Hepatocyte (in vitro differentiated cells): ENCODE measurements at regions not wholly inside any gene's neighbourhood (a gene's known extent, or its start where the extent isn't known, plus 50 kb on each side); places are given as distances from the start of the nearest gene placed in this dataset.

Source experiments
- EZH2phosphoT487 ChIP-seq: fragments of 200-600 bp; sonication (generic); IDR thresholded peaks from one replicate; pipeline ENCODE4 v1.6.1; 2018; ENCODE audit warnings: antibody characterized with exemption, mild to moderate bottlenecking, low read depth, moderate library complexity; ENCODE audit not compliant: unreplicated experiment, severe bottlenecking
- TF ChIP-seq, protein P1 (sequence below): fragments of 200-600 bp; sonication (generic); IDR thresholded peaks from 2 replicates; pipeline ENCODE4 v1.5.1; 2016; ENCODE audit warnings: antibody characterized with exemption, mild to moderate bottlenecking; ENCODE audit not compliant: poor library complexity

GRCh38 chr5:1942158-1942557, 59.4 kb upstream of the IRX4 start:
- TF ChIP-seq, protein P1, sequence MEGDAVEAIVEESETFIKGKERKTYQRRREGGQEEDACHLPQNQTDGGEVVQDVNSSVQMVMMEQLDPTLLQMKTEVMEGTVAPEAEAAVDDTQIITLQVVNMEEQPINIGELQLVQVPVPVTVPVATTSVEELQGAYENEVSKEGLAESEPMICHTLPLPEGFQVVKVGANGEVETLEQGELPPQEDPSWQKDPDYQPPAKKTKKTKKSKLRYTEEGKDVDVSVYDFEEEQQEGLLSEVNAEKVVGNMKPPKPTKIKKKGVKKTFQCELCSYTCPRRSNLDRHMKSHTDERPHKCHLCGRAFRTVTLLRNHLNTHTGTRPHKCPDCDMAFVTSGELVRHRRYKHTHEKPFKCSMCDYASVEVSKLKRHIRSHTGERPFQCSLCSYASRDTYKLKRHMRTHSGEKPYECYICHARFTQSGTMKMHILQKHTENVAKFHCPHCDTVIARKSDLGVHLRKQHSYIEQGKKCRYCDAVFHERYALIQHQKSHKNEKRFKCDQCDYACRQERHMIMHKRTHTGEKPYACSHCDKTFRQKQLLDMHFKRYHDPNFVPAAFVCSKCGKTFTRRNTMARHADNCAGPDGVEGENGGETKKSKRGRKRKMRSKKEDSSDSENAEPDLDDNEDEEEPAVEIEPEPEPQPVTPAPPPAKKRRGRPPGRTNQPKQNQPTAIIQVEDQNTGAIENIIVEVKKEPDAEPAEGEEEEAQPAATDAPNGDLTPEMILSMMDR: no peak
- TF ChIP-seq EZH2phosphoT487: no peak
